ENCODE measurements at regions not wholly inside any gene's neighbourhood (a gene's known extent, or its start where the extent isn't known, plus 50 kb on each side); places are given as distances from the start of the nearest gene placed in this dataset.

DNA sequence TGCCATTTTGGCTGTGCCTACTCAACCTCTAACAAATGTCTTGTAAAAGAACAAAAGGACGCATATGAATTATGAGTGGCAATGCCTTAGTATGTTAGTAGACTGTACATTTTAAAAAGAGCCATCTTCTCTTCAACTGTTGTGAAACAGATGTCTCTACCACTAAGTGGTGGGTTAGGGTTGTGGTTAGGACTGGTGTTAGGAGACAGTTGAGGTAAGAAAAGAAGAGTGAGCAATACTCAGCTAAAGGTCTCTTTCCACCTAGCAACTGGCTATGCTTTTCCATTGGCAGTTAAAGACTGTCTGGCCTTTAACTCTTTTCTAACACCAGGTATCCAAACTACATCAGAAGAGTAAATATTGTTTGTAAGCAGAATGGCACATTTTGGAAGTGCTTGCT, 221.7 kb upstream of the TBC1D5 start:
- H3K4me3 ChIP-seq (ENCODE audit: low read depth, low read length): no peak overlapping the region
- H3K27me3 ChIP-seq: no peaks in the 10 kb centered on the region
- H3K9me3 ChIP-seq: no peaks in the 10 kb centered on the region
- TF ChIP-seq, protein P1, sequence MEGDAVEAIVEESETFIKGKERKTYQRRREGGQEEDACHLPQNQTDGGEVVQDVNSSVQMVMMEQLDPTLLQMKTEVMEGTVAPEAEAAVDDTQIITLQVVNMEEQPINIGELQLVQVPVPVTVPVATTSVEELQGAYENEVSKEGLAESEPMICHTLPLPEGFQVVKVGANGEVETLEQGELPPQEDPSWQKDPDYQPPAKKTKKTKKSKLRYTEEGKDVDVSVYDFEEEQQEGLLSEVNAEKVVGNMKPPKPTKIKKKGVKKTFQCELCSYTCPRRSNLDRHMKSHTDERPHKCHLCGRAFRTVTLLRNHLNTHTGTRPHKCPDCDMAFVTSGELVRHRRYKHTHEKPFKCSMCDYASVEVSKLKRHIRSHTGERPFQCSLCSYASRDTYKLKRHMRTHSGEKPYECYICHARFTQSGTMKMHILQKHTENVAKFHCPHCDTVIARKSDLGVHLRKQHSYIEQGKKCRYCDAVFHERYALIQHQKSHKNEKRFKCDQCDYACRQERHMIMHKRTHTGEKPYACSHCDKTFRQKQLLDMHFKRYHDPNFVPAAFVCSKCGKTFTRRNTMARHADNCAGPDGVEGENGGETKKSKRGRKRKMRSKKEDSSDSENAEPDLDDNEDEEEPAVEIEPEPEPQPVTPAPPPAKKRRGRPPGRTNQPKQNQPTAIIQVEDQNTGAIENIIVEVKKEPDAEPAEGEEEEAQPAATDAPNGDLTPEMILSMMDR (IDR thresholded peaks at IDR 0.05; ENCODE audit: low read depth, low read length): no peak
- no peaks in the 10 kb centered on the region for H3K4me1 ChIP-seq
- no peaks in the 10 kb centered on the region for H3K36me3 ChIP-seq
- DNase-seq: no peak

DNA sequence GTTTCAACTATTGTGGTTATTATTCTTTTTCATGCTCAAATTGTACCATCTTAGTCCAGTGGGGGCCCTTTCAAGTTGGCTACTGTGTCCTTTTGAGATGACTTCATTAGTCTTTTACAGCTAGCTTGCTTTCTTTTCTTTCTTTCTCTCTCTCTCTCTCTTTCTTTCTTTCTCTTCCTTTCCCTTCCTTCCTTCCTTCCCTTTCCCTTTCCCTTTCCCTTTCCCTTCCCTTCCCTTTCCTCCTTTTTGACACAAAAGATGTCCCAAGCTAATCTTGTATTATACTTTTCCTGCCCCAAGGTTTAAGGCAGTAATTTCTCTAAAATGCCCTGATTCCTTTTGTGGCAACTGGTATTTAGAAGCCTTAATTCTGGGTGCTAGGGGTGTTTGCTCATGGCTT, 213.0 kb upstream of the TBC1D5 start:
- Histone ChIP-seq H3K4me1 (no peaks in the 10 kb centered on the region), H3K27me3 (no peaks in the 10 kb centered on the region), H3K36me3 (no peaks in the 10 kb centered on the region), H3K9me3 (no peaks in the 10 kb centered on the region), H3K4me3 (ENCODE audit: low read depth, low read length) (no peak overlapping the region)
- TF ChIP-seq, protein P1 (IDR thresholded peaks at IDR 0.05; ENCODE audit: low read depth, low read length): no peak
- no peak for DNase-seq

DNA sequence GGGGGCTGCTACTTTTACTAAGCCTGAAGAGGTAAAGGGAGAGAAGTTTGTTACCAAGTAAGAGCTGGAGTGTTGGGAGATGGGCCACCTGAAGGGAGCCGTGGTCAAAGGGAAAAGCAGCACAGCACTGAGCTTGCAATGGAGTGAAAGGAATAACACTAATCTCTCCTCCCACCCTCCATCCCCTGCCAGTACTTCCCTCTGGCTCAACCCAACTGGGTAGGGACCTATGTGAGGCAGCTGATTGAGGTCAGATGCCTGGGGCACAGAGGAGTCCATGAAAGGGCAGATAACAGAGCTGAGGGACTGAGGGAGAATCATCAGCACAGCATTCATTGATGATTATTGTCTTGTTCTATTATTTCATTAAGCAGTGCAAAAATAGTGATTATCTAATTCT, 212.4 kb upstream of the TBC1D5 start:
- no peaks in the 10 kb centered on the region for H3K36me3 ChIP-seq
- no peaks in the 10 kb centered on the region for H3K9me3 ChIP-seq
- no peak overlapping the region for H3K4me3 ChIP-seq (ENCODE audit: low read depth, low read length)
- no peak for DNase-seq
- TF ChIP-seq, protein P1 (IDR thresholded peaks at IDR 0.05; ENCODE audit: low read depth, low read length): no peak
- H3K4me1 ChIP-seq: no peaks in the 10 kb centered on the region
- H3K27me3 ChIP-seq: no peaks in the 10 kb centered on the region

DNA sequence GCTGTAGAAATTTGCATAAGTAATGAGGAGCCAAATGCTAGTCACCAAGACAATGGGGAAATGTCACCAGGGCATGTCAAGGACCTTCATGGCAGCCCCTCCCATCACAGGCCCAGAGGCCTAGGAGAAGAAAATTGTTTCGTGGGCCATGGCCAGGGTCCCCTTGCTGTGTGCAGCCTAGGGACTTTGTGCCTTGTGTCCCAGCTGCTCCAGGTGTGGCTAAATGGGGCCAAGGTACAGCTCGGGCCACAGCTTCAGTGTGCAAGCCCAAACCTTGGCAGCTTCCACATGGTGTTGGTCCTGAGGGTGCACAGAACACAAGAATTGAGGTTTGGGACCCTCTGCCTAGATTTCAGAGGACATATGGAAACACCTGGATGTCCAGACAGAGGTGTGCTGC, 208.8 kb upstream of the TBC1D5 start:
- DNase-seq: no peak
- Histone ChIP-seq H3K4me1 (no peaks in the 10 kb centered on the region), H3K4me3 (ENCODE audit: low read depth, low read length) (no peak overlapping the region), H3K9me3 (no peaks in the 10 kb centered on the region), H3K36me3 (no peaks in the 10 kb centered on the region), H3K27me3 (no peaks in the 10 kb centered on the region)
- TF ChIP-seq, protein P1 (IDR thresholded peaks at IDR 0.05; ENCODE audit: low read depth, low read length): no peak

DNA sequence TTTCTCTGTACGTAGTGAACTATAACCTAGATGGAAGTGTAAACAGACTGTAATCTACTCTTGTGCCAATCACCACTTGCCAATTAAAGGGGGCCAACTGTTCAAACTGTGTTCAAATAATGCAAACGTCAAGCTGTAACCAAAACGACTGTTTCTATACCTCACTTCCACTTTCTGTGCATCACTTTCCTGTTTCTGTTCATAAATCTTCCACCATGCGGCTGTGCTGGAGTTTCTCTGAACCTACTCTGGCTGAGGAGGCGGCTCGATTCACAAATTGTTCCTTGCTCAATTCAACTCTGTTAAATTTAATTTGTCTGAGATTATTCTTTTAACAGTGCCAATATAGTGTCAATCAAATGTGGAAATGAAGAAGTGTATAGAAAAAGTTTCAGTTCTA, 206.7 kb upstream of the TBC1D5 start:
- Histone ChIP-seq H3K4me1 (no peaks in the 10 kb centered on the region), H3K9me3 (no peaks in the 10 kb centered on the region), H3K27me3 (no peaks in the 10 kb centered on the region), H3K4me3 (ENCODE audit: low read depth, low read length) (no peak overlapping the region), H3K36me3 (no peaks in the 10 kb centered on the region)
- TF ChIP-seq, protein P1 (IDR thresholded peaks at IDR 0.05; ENCODE audit: low read depth, low read length): no peak
- no peak for DNase-seq

DNA sequence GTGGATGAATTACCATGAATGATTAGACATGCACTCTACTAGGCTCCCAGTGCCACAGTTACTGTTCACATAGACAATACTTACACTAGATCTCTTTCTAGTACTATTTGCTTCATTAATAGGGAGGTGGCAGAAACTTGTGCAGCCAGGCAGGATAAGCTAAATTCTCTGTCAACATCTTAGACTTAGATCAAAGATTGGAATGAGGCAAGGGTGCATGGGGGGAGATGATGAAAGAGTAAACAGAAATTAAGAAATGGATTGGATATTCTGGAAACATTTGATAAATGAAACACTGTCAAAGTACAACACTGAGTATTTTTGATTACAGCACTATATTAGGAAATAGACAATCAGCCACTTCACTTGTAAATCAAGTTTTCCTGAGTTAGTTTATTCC, 205.4 kb upstream of the TBC1D5 start:
- no peak for DNase-seq
- Histone ChIP-seq H3K4me3 (ENCODE audit: low read depth, low read length) (no peak overlapping the region), H3K36me3 (no peaks in the 10 kb centered on the region), H3K9me3 (no peaks in the 10 kb centered on the region), H3K27me3 (no peaks in the 10 kb centered on the region), H3K4me1 (no peaks in the 10 kb centered on the region)
- TF ChIP-seq, protein P1 (IDR thresholded peaks at IDR 0.05; ENCODE audit: low read depth, low read length): no peak
